ENCODE measurements at regions not wholly inside any gene's neighbourhood (a gene's known extent, or its start where the extent isn't known, plus 50 kb on each side); places are given as distances from the start of the nearest gene placed in this dataset.

DNA sequence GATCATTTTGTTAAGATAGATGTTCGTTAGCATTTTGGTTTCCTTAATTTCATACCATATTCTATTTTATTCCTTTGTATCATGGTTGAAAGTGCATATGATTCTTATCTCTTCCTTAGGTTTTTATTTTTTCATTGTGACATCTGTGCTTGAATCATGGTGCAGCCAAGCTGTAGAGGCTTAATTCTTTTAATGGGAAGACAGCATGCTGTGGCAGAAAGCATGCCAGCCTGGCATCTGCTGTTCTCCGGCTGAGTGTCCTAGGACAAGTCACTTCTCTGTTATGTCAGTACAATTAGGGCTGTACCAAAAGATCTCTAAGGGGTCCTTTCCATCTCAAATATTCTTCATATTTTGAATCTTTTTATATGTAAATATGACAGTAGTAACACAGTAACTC is 68.5 kb upstream of the PMFBP1 start:
- Histone ChIP-seq H3K36me3 (ENCODE audit: insufficient read depth, low read length) (no peaks in the 10 kb centered on the region), H3K4me2 (ENCODE audit: low read length) (no peak overlapping the region), H2AFZ (ENCODE audit: low read depth, low read length) (no peak overlapping the region), H3K9ac (ENCODE audit: low read length) (peak overlapping the region; percentile 65), H3K9me2 (ENCODE audit: insufficient read depth, low read length) (no peaks in the 10 kb centered on the region), H3K27ac (ENCODE audit: low read length) (peak overlapping the region; percentile 96), H4K20me1 (ENCODE audit: insufficient read depth) (no peaks in the 10 kb centered on the region), H3K9me3 (ENCODE audit: low read length) (no peaks in the 10 kb centered on the region), H3K4me3 (ENCODE audit: low read length) (no peak overlapping the region), H3K27me3 (ENCODE audit: insufficient read depth, low read depth, low read length) (no peaks in the 10 kb centered on the region), H3F3A (ENCODE audit: insufficient read depth, low read length, poor library complexity, severe bottlenecking) (peaks cover 9% of the 10 kb centered on the region), H3K79me2 (replicated peaks; ENCODE audit: insufficient read depth, low read length) (peaks cover 16% of the 10 kb centered on the region)
- TF ChIP-seq SMC3 (conservative IDR thresholded peaks at IDR 0.05; ENCODE audit: poor library complexity) (no peak), MXI1 (conservative IDR thresholded peaks at IDR 0.05; ENCODE audit: poor library complexity, severe bottlenecking) (no peak), RAD21 (conservative IDR thresholded peaks at IDR 0.05) (no peak)

DNA sequence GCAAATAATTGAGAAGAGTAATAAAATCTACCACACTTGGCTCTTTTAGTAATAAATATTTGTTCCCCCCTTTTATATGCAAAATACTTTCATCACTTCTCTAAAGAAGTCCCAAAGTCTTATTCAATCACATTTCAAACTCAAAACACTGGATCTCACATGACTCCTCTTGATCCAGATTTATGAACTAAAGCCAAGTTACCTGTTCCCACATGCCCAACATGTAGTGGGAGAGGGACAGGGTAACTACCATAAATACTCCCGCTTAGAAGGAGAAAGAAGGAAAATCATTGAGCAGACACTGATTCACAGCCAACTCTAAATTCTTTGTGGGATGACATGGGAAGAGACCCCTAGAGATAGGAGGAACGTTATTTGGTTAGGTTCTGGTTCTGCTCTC is 64.9 kb upstream of the PMFBP1 start:
- Histone ChIP-seq H2AFZ (ENCODE audit: low read depth, low read length) (no peak overlapping the region), H3F3A (ENCODE audit: insufficient read depth, low read length, poor library complexity, severe bottlenecking) (no peaks in the 10 kb centered on the region), H3K79me2 (replicated peaks; ENCODE audit: insufficient read depth, low read length) (no peaks in the 10 kb centered on the region), H3K4me2 (ENCODE audit: low read length) (no peak overlapping the region), H3K9me2 (ENCODE audit: insufficient read depth, low read length) (no peaks in the 10 kb centered on the region), H3K36me3 (ENCODE audit: insufficient read depth, low read length) (no peaks in the 10 kb centered on the region), H3K4me3 (ENCODE audit: low read length) (no peak overlapping the region), H3K9ac (ENCODE audit: low read length) (no peak overlapping the region), H3K27me3 (ENCODE audit: insufficient read depth, low read depth, low read length) (no peaks in the 10 kb centered on the region), H3K9me3 (ENCODE audit: low read length) (no peaks in the 10 kb centered on the region), H4K20me1 (ENCODE audit: insufficient read depth) (no peaks in the 10 kb centered on the region), H3K27ac (ENCODE audit: low read length) (no peak overlapping the region)
- TF ChIP-seq TAF1 (IDR thresholded peaks at IDR 0.05; ENCODE audit: low read depth) (no peak), POLR2AphosphoS5 (IDR thresholded peaks at IDR 0.05) (no peak), MXI1 (conservative IDR thresholded peaks at IDR 0.05; ENCODE audit: poor library complexity, severe bottlenecking) (no peak), EZH2 (IDR thresholded peaks at IDR 0.05; ENCODE audit: borderline replicate concordance, insufficient read depth, low read length, poor library complexity, severe bottlenecking) (no peak), RAD21 (conservative IDR thresholded peaks at IDR 0.05) (no peak), EP300 (conservative IDR thresholded peaks at IDR 0.05; ENCODE audit: poor library complexity, severe bottlenecking) (no peak)
- TF ChIP-seq, protein P1, sequence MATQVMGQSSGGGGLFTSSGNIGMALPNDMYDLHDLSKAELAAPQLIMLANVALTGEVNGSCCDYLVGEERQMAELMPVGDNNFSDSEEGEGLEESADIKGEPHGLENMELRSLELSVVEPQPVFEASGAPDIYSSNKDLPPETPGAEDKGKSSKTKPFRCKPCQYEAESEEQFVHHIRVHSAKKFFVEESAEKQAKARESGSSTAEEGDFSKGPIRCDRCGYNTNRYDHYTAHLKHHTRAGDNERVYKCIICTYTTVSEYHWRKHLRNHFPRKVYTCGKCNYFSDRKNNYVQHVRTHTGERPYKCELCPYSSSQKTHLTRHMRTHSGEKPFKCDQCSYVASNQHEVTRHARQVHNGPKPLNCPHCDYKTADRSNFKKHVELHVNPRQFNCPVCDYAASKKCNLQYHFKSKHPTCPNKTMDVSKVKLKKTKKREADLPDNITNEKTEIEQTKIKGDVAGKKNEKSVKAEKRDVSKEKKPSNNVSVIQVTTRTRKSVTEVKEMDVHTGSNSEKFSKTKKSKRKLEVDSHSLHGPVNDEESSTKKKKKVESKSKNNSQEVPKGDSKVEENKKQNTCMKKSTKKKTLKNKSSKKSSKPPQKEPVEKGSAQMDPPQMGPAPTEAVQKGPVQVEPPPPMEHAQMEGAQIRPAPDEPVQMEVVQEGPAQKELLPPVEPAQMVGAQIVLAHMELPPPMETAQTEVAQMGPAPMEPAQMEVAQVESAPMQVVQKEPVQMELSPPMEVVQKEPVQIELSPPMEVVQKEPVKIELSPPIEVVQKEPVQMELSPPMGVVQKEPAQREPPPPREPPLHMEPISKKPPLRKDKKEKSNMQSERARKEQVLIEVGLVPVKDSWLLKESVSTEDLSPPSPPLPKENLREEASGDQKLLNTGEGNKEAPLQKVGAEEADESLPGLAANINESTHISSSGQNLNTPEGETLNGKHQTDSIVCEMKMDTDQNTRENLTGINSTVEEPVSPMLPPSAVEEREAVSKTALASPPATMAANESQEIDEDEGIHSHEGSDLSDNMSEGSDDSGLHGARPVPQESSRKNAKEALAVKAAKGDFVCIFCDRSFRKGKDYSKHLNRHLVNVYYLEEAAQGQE (IDR thresholded peaks at IDR 0.05; ENCODE audit: borderline replicate concordance) = no peak
- TF ChIP-seq, protein P2, sequence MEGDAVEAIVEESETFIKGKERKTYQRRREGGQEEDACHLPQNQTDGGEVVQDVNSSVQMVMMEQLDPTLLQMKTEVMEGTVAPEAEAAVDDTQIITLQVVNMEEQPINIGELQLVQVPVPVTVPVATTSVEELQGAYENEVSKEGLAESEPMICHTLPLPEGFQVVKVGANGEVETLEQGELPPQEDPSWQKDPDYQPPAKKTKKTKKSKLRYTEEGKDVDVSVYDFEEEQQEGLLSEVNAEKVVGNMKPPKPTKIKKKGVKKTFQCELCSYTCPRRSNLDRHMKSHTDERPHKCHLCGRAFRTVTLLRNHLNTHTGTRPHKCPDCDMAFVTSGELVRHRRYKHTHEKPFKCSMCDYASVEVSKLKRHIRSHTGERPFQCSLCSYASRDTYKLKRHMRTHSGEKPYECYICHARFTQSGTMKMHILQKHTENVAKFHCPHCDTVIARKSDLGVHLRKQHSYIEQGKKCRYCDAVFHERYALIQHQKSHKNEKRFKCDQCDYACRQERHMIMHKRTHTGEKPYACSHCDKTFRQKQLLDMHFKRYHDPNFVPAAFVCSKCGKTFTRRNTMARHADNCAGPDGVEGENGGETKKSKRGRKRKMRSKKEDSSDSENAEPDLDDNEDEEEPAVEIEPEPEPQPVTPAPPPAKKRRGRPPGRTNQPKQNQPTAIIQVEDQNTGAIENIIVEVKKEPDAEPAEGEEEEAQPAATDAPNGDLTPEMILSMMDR (IDR thresholded peaks at IDR 0.05; ENCODE audit: poor library complexity, severe bottlenecking) = no peak

DNA sequence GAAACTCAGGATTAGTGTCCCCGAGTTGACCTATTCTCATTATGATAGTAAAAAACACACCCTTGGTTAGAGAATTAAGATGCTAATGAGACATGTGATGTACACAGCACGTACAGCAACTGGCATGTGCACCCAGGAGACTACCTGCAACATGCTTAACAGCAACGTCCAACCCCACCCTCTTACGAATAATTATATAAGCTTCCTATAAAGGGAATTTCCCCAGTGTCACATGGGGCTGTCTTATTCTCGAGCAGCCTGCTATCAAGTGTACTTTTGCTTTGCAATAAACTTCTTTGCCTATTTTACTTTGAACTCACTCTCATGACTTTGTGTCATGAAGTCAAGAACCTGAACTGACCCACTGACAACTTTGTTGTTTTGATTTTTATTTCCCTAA is 62.4 kb upstream of the PMFBP1 start:
- no peaks in the 10 kb centered on the region for H3K9me3 ChIP-seq (ENCODE audit: low read length)
- H3K27ac ChIP-seq (ENCODE audit: low read length) = no peak overlapping the region
- H3K4me2 ChIP-seq (ENCODE audit: low read length) = no peak overlapping the region
- H3K36me3 ChIP-seq (ENCODE audit: insufficient read depth, low read length) = no peaks in the 10 kb centered on the region
- H2AFZ ChIP-seq (ENCODE audit: low read depth, low read length) = no peak overlapping the region
- no peaks in the 10 kb centered on the region for H3F3A ChIP-seq (ENCODE audit: insufficient read depth, low read length, poor library complexity, severe bottlenecking)
- no peak overlapping the region for H3K4me3 ChIP-seq (ENCODE audit: low read length)
- H3K9ac ChIP-seq (ENCODE audit: low read length) = no peak overlapping the region
- no peaks in the 10 kb centered on the region for H3K79me2 ChIP-seq (replicated peaks; ENCODE audit: insufficient read depth, low read length)
- H3K27me3 ChIP-seq (ENCODE audit: insufficient read depth, low read depth, low read length) = no peaks in the 10 kb centered on the region
- TF ChIP-seq, protein P2 (IDR thresholded peaks at IDR 0.05; ENCODE audit: poor library complexity, severe bottlenecking) = no peak
- TF ChIP-seq SMC3 (conservative IDR thresholded peaks at IDR 0.05; ENCODE audit: poor library complexity) (no peak), RAD21 (conservative IDR thresholded peaks at IDR 0.05) (no peak), EP300 (conservative IDR thresholded peaks at IDR 0.05; ENCODE audit: poor library complexity, severe bottlenecking) (no peak), TAF1 (IDR thresholded peaks at IDR 0.05; ENCODE audit: low read depth) (no peak), EZH2 (IDR thresholded peaks at IDR 0.05; ENCODE audit: borderline replicate concordance, insufficient read depth, low read length, poor library complexity, severe bottlenecking) (no peak), POLR2AphosphoS5 (IDR thresholded peaks at IDR 0.05) (no peak), MXI1 (conservative IDR thresholded peaks at IDR 0.05; ENCODE audit: poor library complexity, severe bottlenecking) (no peak)
- TF ChIP-seq, protein P1 (IDR thresholded peaks at IDR 0.05; ENCODE audit: borderline replicate concordance) = no peak
- H3K9me2 ChIP-seq (ENCODE audit: insufficient read depth, low read length) = no peaks in the 10 kb centered on the region
- no peaks in the 10 kb centered on the region for H4K20me1 ChIP-seq (ENCODE audit: insufficient read depth)
